Left kidney (tissue), 1 donor: ENCODE measurements at regions not wholly inside any gene's neighbourhood (a gene's known extent, or its start where the extent isn't known, plus 50 kb on each side); places are given as distances from the start of the nearest gene placed in this dataset.
A peak's percentile ranks its signal among the peaks of the same experiment; 100 is the strongest.

Experiments used
- DNase-seq: peaks from one replicate; pipeline ENCODE4 v3.0.0-alpha.2; 2013

DNA sequence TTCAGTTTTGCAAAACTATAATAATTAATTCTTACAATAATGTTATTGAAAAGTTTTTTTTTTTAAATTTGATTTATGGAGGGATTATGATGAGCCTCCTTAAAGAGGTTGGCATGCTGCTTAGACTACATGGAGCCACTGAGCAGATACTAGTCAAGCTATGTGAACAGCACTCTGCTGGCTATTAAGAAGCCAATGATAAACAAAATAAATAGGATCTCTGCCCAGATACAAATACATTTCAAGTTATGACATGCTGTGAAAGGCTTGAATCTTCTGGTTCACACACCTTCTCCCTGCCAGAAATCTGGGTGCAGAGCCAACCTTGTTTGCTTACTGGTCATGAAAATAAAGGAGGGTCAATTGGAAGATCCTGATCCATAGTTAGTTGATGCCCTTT lies 107.4 kb upstream of the NAV3 start:
- DNase-seq, result no peak

DNA sequence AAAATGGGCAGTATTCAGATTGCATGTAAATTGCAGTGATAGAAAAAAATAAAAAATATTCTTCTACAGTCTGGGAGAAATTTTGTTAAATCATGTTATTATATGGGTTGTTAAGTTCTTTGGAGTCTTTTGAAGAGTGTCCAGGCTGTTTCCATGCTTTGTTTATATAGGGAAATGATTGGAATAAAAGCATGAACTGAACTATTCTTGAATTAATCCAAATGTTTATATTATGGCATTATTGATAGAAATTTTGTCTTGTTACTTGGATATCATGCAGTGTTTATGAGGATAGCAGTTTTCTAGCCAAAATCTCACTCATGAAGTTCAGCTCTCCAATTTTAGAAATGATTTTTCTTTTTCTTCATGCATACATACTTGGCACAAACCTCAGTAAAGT lies 108.2 kb upstream of the NAV3 start:
- DNase-seq, result no peak

DNA sequence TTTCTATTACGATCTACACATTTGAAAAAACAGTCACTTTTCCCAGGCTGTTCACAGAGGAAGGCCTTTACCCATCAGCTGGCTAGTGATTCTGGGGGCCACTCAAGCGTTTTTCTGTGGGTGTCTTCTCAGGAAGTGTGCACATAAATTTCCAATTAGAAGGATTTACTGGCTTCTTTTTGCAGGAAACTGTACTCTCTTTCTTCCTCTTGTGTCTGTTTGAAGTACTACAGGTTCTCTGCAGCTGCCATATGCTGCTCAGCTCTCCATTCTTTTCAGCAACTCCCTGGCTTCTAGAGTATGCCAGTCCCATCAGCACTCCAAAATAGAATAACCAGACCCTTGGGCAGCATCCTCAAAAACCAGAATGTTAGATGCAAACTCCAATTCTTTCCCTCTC lies 110.4 kb upstream of the NAV3 start:
- DNase-seq, result no peak

DNA sequence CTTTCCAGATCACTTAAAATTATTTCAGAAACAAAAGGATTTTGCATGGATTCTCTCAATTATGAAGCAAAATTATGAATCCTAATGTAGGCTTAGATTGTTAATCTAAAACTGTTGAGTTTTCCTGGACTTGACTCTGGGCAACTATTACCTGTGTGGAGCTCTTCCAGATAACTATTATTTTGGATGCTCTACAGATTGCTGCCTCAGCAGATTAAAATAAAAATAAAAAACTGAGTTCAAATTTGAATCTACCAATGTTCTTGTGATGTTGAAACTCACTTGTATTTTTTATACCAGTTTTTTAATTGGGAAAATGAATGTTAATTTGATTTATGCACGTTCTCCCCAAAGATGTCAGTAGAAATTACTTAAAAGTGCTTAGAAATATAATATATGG lies 120.5 kb upstream of the NAV3 start:
- no peak for DNase-seq

DNA sequence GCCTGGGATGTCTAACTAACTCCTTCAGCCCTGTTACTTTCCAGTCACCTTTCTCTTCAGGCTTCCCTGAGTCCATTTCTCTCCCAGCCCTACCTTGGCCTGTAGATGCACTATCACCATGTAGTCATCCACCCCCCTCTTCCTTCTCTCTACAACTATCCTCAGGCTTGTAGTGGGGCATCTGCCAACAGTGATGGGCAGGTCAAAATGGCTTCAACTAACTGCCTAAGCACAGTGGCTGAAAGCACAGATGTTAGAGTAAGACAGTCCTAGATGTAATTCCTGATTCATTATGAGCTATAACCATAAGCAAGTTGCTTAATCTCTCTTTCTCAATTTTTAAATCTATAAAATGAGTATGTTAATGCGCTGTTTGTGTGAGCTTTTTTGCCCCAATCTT lies 133.6 kb upstream of the NAV3 start:
- no peak for DNase-seq

DNA sequence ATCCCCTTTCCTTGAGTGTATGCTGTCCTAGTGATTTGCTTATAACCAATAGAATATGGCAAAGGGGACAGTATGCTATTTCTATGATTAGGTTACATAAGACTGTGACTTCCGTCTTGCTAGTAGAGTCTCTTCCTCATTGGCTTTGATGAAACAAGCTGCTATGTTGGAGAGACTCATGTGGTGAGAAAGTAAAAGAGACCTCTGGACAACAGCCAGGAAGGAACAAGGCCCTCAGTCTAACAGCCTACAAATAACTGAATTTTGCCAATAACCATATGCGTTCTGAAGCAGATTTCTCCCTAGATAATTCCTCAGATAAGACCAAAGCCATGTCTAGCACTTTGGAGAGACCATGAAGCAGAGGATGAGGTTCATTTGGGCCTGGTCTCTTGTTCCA lies 134.5 kb upstream of the NAV3 start:
- DNase-seq, result no peak

DNA sequence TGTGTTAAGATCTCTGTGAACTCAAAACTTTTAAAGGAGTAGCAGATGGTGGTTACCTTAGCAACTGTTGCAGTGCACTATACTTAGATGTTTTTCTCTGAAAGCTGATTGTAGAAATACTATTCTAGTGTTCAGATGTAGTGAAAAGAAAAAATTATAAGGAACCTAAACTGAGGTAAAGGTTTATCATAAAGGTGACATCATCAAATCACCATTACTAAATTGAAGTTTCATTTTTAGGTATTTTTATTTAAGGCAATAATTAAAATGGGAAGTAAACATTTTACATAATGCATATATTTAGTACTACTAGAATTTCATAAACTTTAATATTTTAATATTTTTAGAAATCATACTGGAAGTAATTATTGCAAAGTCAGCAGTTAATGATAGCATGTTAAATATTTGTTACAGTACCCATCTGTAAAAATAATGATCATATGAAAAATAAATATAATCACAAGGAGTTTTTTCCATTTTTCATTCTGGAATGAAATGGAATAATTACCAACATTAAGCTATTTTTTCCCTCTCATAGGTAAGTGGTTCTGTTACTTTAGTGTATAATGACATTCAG lies 141.1 kb upstream of the NAV3 start:
- DNase-seq, result no peak

DNA sequence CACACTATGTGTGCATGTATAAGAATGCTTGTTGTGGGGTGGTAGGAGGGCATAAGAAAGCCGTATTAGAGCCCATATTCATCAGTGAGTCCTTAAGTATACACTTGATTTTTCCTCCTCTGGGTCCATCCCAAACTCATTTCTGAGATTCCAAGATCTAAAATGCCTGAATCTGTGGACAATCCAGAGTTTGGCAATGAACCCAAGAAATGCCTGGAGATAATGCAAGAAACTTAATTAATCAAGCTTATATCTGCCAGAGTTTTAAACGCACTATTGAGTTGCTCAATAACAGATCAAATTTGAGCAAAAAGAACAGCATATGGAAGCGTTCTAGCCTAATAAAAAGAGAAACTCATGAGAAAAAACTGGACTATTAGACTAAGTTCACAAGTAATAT lies 143.4 kb upstream of the NAV3 start:
- no peak for DNase-seq

DNA sequence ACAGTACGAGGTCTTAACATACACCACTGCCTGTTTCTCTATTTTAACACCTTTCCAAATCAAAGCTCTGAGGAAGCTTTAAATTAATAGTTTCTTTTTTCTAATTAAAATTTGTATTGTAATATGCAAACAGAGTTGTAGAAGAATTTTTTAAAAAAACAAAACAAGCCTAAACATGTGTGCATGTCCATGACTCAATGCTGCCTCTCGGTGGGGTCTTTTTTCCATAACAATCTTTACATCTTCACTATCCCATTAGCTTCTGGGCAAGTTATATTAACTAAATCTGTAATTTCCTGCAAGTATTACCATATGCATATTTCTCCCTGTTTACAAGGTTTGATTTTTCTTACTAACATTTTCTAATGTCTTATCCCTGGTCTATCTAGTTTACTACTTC lies 143.9 kb upstream of the NAV3 start:
- DNase-seq, result no peak

DNA sequence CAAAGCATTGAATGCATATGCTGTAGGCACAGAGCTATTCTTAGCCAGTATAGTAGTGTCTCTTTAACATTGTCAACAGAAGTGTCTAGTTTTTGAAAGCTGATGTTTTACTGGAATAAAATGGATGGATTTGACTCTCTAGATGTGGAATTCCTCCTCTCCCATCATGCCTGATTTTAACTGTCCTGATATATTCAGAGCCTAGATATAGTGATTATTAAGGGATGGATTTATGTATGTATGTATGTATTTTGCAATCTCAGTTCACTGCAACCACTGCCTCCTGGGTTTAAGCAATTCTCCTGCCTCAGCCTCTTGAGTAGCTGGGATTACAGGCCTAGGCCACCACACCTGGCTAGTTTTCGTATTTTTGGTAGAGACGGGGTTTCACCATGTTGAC lies 144.8 kb upstream of the NAV3 start:
- no peak for DNase-seq

DNA sequence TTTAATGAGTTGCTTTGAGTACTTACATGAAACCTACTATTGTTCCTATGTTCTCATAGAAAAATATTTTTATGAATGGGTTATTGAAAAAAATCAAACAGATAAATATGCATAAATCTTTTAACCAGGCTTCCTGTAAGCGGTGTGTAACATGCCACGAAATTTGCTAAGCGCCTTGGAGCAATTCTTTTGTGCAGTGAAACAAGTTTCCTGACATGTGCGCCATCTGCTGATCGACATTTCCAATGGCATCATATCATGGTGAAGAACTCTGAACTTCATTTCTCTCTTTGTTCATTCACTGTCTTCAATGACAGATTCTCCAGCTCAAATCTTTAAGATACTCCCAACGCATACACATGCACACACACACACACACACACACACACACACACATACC lies 145.6 kb upstream of the NAV3 start:
- DNase-seq, result peak; percentile 69

DNA sequence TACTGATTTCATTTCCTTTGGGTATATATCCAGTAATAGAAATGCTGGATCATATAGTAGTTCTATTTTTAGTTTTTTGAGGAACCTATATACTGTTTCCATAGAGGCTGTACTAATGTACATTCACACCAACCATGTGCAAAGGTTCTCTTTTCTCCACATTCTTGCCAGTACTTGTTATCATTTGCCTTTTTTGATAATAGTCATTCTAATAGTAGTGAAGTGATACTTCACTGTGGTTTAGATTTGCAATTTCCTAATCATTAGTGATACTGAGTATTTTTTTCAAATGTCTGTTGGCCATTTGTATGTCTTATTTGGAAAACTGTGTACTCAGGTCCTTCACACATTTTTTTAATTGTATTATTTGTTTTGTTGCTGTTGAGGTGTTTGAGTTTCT lies 148.2 kb upstream of the NAV3 start:
- DNase-seq, result no peak

DNA sequence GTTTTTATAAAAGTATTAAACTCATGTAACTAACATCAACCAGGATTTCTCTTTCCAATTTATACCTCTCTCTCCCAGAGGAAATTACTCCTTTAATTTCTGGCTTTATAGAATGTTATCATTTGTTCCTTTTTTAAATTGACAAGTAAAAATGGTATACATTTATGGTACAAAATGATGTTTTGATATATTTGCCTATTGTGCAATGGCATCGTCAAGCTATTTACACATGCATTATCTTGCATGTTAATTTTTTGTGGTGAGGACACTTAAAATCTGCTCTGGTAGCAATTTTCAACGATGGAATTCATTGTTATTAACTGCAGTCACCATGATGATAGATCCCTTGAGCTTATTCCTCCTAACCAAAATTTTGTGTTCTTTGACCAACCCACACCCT lies 149.0 kb upstream of the NAV3 start:
- DNase-seq, result no peak

DNA sequence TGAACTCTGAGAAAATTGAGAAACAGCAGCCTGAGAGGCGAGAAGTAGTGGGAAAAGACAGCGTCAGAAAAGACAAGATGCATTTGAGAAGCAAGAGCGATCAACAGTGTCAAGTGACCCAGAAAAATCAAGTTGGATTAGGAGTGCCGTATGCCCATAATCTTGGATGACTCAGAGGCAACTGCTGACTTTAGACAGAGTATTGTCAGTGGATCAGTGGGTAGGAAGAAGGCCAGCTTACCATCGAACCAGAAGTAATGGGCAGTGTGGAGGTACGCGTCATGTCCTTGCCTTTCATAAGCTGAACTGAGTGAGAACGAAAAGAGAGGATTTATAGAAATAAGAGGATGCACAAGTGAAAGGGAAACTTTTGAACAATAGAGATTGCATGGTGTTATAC lies 151.0 kb upstream of the NAV3 start:
- DNase-seq, result no peak

DNA sequence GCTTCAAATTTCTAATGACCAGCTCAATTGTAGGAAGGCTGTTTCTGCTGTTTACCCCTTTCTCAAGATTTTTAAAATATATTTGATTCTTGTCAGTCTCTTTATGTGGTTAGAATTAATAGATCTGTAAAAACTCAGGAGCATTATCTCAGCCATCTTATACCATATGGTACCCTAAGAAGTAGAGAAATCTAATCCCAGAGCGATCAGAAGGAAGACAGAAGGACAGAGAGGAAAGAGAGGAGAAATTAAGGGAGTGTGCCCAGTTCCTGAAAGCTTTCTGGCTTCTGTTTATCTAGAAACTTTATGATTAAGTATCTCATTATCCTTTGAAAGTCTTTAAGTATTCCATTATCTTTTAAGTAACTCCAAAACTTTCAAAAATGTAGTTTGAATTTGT lies 152.1 kb upstream of the NAV3 start:
- DNase-seq, result no peak

DNA sequence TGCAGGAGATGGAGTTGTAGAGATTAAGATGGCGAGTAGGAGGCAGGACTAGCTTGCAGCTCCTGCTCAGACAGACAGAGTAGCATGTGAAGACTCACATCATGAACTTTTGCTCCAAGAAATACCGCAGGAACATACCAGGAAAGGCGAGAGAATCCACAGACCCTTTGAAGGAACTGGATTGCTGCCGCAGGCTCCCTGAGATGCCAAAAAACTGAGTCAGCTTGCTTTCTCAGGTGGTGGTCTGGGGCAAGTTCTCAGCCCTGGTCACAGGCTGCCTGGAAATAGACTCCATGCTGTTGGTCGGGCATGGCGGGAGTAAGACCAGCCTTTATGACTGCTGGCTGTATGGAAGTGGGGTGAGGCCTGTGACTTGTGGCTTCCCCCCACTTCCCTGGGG lies 163.6 kb upstream of the NAV3 start:
- no peak for DNase-seq

DNA sequence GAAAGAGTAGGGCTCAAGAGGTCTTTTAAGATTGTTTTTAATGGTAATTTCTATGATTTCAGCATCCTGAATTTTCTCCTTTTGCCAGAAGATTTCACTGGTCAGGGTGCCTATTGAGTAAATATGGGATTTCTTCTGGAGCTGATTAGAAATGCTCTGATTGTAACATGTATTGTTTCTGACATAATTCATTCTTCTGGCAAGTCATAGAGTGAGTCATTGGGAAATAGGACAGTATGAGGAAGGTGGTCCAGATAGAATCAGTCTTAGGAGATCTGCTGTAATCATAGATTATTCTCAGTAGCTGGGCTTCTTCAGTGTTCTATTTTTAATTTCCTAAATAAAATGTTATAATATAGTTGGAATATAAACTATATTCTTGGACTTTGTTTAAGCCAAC lies 182.0 kb upstream of the NAV3 start:
- DNase-seq, result no peak

DNA sequence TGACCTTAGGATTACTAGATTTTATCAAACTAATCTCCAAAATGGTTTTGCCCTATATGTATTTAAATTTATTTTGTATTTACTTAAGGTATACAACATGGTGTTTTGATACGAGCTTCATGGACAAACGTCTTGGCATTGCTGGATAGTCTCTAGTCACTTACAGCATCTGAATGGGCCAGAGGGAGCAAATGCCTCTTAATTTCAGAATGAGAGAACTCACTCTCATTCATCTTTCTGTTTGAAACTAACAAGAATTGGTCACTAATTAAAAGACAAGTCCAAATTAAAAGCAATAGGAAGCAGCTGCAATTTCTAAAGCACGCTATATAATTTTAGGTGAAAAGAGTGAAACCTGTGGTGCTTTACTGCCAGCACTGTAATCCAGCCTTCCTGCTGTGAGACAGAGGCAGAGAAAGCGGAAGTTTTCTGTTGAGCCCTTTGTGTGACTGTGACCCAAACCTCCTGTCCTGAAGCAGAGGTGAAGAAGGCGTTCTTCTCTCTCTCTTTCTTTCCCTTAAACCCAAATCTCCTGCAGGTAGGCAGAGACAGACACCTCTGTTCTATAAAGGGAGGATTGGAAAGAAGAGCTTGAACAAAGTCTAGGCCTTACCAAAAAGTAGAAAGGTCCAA lies 184.6 kb upstream of the NAV3 start:
- DNase-seq, result no peak

DNA sequence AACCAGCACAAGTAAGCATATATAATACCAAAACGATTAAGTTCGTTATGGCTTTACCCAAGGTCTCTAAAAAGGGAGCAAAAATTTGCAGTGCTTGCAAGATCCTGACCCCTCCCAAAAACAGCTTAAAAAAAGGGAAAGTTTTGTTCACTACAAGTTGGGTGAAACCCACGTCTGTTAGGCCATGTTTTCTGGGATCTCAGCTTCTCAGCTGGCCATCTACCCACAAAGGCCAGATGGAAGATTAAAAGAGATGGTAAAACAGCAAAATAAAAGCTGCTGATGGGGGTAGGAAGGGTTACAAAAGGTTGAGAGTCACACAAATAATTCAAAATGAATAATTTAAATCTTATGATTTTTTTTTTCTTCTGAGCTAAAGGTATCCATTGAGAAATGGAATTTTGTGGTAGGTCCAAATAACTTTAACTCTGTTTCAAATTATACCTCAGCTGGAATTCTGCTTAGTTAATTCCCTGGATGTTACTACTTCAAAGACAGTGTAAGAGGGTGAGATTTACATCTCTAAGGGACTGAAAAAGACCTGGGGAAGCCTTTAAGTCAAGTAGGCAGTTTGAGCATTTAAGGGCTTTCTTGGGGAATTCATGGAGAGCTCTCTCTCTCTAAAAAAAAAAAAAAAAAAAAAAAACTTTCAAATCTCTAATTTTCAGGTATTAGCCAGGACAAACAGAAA lies 185.6 kb upstream of the NAV3 start:
- DNase-seq, result no peak

DNA sequence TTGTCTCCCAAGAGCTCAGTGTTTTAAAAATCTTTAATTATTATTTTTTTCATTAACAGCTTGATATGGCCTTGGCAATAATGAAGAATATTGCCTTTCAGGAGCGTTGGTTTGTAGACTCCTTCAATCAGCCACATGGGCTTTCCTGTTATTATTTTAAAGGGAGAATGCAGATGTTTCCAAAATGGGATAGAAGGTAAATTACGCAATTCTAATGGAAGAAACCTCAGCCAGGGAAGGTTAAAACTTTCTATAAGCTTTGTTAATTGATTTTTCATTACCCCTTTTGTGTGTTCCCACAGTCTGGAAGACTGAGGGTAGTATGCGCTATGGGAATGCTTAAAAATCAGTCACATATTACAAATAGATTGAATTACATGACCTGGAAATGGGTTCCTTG lies 188.4 kb upstream of the NAV3 start:
- DNase-seq, result no peak

DNA sequence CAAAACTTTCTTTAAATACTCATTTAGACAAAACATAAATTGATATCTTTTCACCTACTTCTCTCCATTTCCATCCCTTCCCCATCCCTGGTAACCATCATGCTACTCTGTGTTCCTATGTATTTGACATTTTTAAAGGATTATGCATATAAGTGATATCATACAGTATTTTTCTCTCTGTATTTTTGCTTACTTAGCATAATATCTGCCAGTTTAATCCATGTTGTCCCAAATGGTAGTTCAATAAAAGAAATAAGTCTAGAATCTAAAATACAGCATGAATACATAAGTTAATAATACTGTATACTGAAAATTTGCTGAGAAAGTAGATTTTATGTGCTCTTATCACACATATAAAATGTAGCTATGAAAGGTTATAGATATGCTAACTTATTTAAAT lies 190.3 kb upstream of the NAV3 start:
- DNase-seq, result no peak

DNA sequence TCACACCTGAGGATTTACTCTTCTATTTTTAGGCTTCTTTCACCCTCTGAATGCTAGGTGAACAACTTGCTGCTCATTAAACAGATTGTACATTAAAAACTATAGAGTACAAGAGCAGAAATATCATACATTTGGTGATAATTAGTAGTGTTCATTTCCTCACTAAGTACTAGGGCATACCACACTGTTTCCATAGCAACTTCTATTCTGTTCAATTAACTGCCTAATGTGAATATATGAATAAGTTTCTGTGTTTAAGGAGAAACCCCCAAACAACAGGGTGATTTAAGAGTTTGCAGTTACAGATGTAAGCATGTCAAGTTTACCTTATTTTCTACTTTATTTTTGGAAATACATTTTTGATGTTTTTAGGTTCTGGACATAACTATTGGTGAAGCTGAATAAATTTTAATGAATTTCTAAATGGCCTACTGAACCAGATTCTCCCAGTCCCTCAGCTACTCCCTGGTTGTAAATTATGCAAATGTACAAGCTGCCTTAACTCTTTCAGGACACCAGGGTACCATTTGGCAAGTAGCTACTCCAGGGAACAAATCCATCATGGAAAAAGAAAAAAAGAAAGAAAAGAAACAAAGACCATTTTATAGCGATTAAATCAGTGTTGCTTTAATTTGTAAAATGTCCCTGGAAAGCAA lies 199.8 kb upstream of the NAV3 start:
- DNase-seq, result no peak

DNA sequence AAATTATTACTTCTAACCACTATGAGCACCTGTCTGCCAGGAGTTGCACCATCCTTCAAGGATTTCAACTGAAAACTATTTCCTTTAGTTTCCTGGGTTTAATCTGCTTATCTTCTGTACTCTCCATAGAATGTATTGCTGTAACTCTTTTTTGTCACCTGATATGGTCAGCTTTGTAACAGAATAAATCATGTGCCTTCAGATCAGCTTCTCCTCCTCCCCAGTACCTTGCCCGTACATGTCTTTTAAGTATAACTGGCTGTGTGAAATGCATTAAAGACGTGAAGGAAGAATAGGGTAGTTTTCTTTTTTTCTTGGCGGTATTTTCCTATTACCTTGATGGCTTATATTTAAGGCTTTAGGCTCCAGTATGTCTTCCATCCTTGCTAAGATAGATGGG lies 200.3 kb upstream of the NAV3 start:
- DNase-seq, result no peak

DNA sequence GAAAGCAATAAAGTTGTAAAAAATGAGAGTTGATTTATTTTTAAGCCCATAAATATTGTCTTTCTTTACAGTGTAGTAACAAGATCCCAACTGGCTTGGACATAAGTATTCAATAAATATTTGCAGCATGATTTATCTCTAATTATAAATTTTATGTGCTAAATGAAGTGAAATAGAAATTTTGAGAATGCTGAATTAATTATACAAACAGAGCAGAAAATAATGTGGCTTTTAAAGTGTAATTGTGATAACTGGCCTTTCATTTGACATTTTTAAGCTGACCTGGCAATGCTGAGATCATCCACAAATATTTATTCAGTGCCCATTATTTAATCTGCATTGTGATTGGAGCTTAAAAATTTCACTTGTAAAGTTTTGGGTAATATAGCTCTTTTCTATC lies 201.6 kb upstream of the NAV3 start:
- no peak for DNase-seq
